Activated T-cell treated with anti-CD3 and anti-CD28 coated beads, Interleukin-2, amount 50 U/mL, for 24 hours (primary cell): ENCODE measurements at regions not wholly inside any gene's neighbourhood (a gene's known extent, or its start where the extent isn't known, plus 50 kb on each side); places are given as distances from the start of the nearest gene placed in this dataset.
"Not testable (repeated sequence)": the region's sequence is repeated elsewhere in the genome, so short reads cannot be mapped to it uniquely, and the experiment has no call there.

Source experiments
- DNase-seq: peaks from one replicate; pipeline ENCODE4 v3.0.0-alpha.2; 2020
- H3K27ac Mint-ChIP-seq: 2 replicates; pipeline ENCODE4 v1.8.0; 2020; ENCODE audit warnings: mild to moderate bottlenecking, mixed read lengths
- H3K27me3 Mint-ChIP-seq: 2 replicates; pipeline ENCODE4 v1.8.0; 2020; ENCODE audit warnings: mixed read lengths
- H3K36me3 Mint-ChIP-seq: 2 replicates; pipeline ENCODE4 v1.8.0; 2020; ENCODE audit warnings: low read depth, mixed read lengths
- H3K4me1 Mint-ChIP-seq: 2 replicates; pipeline ENCODE4 v1.8.0; 2020; ENCODE audit warnings: low read depth, mixed read lengths
- H3K4me3 Mint-ChIP-seq: 2 replicates; pipeline ENCODE4 v1.8.0; 2020; ENCODE audit warnings: mild to moderate bottlenecking, moderate library complexity, mixed read lengths
- H3K9me3 Mint-ChIP-seq: 2 replicates; pipeline ENCODE4 v1.8.0; 2020; ENCODE audit warnings: mixed read lengths

- DNase-seq: no peak
- no peaks in the 10 kb centered on the region for H3K9me3 Mint-ChIP-seq
Measured at GRCh38 chr9:13446938-13447842, 167.7 kb upstream of the MPDZ start.

DNA sequence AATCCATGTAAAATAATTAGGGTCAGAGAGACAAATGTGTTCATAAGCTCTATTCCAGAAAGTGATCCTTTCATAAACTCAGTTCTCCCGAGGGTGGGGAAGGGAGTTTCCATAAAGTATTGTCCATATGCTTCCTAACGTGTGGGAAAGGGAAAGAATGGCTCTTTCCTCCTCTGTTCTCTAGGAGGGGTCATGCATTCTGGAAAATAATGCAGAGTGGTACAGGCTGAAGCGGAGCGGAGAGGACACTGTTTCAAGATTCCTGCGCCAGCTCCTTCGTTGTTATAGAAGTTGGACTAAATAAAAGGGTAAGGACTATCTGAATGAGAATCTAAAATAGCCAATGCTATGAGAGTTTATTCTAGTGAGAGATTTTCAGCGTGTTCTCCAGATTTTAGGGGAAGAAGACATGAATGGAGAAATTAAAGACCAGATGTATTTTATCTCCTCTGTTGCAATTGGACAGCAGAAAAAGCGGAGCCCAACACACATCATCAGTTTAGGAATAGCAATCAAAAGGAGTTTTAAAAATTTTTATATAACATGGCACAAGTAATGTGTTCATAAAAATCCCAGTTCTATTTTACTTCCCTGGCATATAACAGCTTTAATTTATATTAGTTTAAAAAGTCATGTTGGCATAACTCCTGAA lies 166.9 kb upstream of the MPDZ start:
- Mint-ChIP-seq H3K36me3 (no peaks in the 10 kb centered on the region), H3K4me1 (no peaks in the 10 kb centered on the region), H3K4me3 (no peak overlapping the region), H3K27ac (no peak overlapping the region), H3K9me3 (no peaks in the 10 kb centered on the region), H3K27me3 (no peaks in the 10 kb centered on the region)
- no peak for DNase-seq

More at GRCh38 chr9:13446938-13447842, 167.7 kb upstream of the MPDZ start:
- H3K4me3 Mint-ChIP-seq: no peak overlapping the region
- H3K27ac Mint-ChIP-seq: no peak overlapping the region
- no peaks in the 10 kb centered on the region for H3K4me1 Mint-ChIP-seq
- no peaks in the 10 kb centered on the region for H3K27me3 Mint-ChIP-seq
- H3K36me3 Mint-ChIP-seq: no peaks in the 10 kb centered on the region

- no peaks in the 10 kb centered on the region for H3K27me3 Mint-ChIP-seq
- no peaks in the 10 kb centered on the region for H3K36me3 Mint-ChIP-seq
- H3K9me3 Mint-ChIP-seq: no peaks in the 10 kb centered on the region
- no peak overlapping the region for H3K27ac Mint-ChIP-seq
- no peaks in the 10 kb centered on the region for H3K4me1 Mint-ChIP-seq
- H3K4me3 Mint-ChIP-seq: no peak overlapping the region
- DNase-seq: no peak
Measured at GRCh38 chr9:13445103-13445500, 165.6 kb upstream of the MPDZ start.

GRCh38 chr9:13444245-13445102 lies 165.0 kb upstream of the MPDZ start:
- no peak overlapping the region for H3K4me3 Mint-ChIP-seq
- no peaks in the 10 kb centered on the region for H3K36me3 Mint-ChIP-seq
- H3K27ac Mint-ChIP-seq: no peak overlapping the region
- H3K4me1 Mint-ChIP-seq: no peaks in the 10 kb centered on the region
- no peaks in the 10 kb centered on the region for H3K27me3 Mint-ChIP-seq
- DNase-seq: no peak
- peaks cover 3% of the 10 kb centered on the region for H3K9me3 Mint-ChIP-seq

DNA sequence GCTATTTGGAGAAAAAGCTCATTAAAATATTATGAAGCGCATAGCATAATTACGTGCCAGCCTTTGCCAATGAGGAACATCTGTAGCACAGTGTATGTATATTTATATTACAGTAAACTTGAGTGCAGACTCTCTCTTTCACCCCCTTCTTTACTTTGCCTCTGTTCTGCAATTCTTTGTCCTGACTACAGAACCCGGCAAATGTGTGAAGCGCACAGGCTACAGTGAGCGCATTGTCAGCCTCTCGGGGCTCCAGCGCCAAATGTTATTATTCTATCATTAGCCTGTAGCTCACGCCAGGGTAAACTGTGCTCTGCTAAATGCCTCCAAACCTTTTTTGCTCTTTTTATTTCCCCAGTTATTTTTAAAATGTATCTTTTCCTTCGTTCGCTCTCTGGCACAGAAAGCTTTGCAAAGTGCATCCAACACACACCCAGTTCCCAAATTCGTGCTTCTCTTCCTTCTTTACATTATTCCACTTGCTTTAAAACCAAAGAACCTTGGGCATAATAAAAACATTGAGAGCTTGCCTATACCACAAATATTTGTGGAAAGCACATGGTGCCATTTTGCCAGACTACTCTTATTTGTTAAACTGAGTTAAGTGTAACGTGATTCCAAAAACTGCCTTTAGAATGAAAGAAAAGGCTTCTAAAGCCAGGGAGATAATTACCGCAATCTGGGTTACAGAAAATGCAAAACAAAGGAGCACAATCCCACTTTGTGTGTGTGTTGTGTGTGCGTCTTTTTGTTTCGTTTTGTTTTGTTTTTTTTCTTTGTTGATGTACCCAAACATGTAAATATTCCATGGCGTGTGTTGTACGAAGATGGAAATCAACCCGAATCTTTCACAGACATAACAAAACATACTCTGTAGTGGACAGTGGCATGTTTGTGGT lies 164.1 kb upstream of the MPDZ start:
- H3K9me3 Mint-ChIP-seq: peaks cover 3% of the 10 kb centered on the region
- H3K4me1 Mint-ChIP-seq: no peaks in the 10 kb centered on the region
- H3K27ac Mint-ChIP-seq: no peak overlapping the region
- H3K36me3 Mint-ChIP-seq: no peaks in the 10 kb centered on the region
- H3K27me3 Mint-ChIP-seq: no peaks in the 10 kb centered on the region
- DNase-seq: no peak
- H3K4me3 Mint-ChIP-seq: no peak overlapping the region

GRCh38 chr9:13439685-13440476 lies 160.4 kb upstream of the MPDZ start:
- Mint-ChIP-seq H3K36me3 (no peaks in the 10 kb centered on the region), H3K27ac (no peak overlapping the region), H3K4me3 (no peak overlapping the region), H3K4me1 (no peaks in the 10 kb centered on the region), H3K27me3 (no peaks in the 10 kb centered on the region), H3K9me3 (peaks cover 5% of the 10 kb centered on the region)
- DNase-seq: no peak

- H3K9me3 Mint-ChIP-seq: peaks cover 5% of the 10 kb centered on the region
- no peaks in the 10 kb centered on the region for H3K4me1 Mint-ChIP-seq
- H3K36me3 Mint-ChIP-seq: no peaks in the 10 kb centered on the region
- no peak overlapping the region for H3K4me3 Mint-ChIP-seq
- no peak for DNase-seq
- no peaks in the 10 kb centered on the region for H3K27me3 Mint-ChIP-seq
- no peak overlapping the region for H3K27ac Mint-ChIP-seq
Measured at GRCh38 chr9:13437866-13438265, 158.4 kb upstream of the MPDZ start.

DNA sequence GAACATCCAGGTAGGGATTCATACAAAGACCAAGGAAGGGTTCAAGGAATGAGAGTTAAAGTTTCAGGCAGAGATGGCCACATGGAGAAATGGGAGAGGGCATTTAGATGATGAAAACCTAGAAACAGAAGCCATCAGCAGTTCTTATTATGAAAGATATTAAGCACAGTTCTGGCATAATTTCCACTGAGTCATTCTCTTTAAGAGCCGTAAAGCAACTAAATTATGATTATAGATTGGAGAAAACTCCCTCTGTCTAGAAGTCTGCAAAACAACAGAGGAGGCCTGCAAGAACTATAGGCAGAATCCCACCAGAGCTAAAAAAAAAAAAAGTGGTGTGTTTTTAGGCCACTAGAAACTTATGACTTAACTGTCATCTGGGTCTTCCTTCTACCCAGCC lies 157.1 kb upstream of the MPDZ start:
- no peak for DNase-seq
- Mint-ChIP-seq H3K4me3 (no peak overlapping the region), H3K4me1 (no peaks in the 10 kb centered on the region), H3K27ac (no peak overlapping the region), H3K9me3 (peaks cover 5% of the 10 kb centered on the region), H3K36me3 (no peaks in the 10 kb centered on the region), H3K27me3 (no peaks in the 10 kb centered on the region)

DNA sequence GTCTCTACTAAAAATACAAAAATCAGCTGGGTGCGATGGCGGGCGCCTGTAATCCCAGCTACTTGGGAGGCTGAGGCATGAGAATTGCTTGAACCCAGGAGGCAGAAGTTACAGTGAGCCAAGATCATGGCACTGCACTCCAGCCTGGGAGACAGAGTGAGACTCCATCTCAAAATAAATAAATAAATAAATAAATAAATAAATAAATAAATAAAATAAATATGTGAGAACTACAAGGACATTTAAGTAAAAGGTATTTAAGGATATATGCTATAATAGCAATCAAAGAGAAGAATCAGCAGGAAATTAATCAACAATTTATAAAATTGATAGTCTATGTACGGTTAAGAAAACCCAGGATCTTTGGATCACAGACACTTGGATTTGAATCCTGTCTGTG lies 154.0 kb upstream of the MPDZ start:
- H3K4me1 Mint-ChIP-seq, DNase-seq, H3K27me3 Mint-ChIP-seq, H3K36me3 Mint-ChIP-seq, H3K27ac Mint-ChIP-seq, H3K9me3 Mint-ChIP-seq, H3K4me3 Mint-ChIP-seq: not testable (repeated sequence)

- Mint-ChIP-seq H3K4me1 (no peaks in the 10 kb centered on the region), H3K4me3 (no peak overlapping the region), H3K27me3 (no peaks in the 10 kb centered on the region), H3K27ac (no peak overlapping the region), H3K36me3 (no peaks in the 10 kb centered on the region), H3K9me3 (peaks cover 3% of the 10 kb centered on the region)
- DNase-seq: no peak
Measured at GRCh38 chr9:13432904-13433303, 153.4 kb upstream of the MPDZ start.

GRCh38 chr9:13431692-13432091 lies 152.2 kb upstream of the MPDZ start:
- no peak for DNase-seq
- no peaks in the 10 kb centered on the region for H3K4me1 Mint-ChIP-seq
- H3K9me3 Mint-ChIP-seq: peaks cover 3% of the 10 kb centered on the region
- no peak overlapping the region for H3K27ac Mint-ChIP-seq
- H3K27me3 Mint-ChIP-seq: no peaks in the 10 kb centered on the region
- H3K4me3 Mint-ChIP-seq: no peak overlapping the region
- no peaks in the 10 kb centered on the region for H3K36me3 Mint-ChIP-seq

- H3K27me3 Mint-ChIP-seq: no peaks in the 10 kb centered on the region
- H3K4me3 Mint-ChIP-seq: no peak overlapping the region
Measured at GRCh38 chr9:13431222-13431536, 151.7 kb upstream of the MPDZ start.

GRCh38 chr9:13430368-13431221 lies 151.1 kb upstream of the MPDZ start:
- Mint-ChIP-seq H3K27ac (no peak overlapping the region), H3K9me3 (no peaks in the 10 kb centered on the region), H3K27me3 (no peaks in the 10 kb centered on the region)

More at GRCh38 chr9:13431222-13431536, 151.7 kb upstream of the MPDZ start:
- H3K4me1 Mint-ChIP-seq: no peaks in the 10 kb centered on the region
- H3K9me3 Mint-ChIP-seq: peaks cover 3% of the 10 kb centered on the region
- no peaks in the 10 kb centered on the region for H3K36me3 Mint-ChIP-seq
- DNase-seq: no peak
- H3K27ac Mint-ChIP-seq: no peak overlapping the region

More at GRCh38 chr9:13430368-13431221, 151.1 kb upstream of the MPDZ start:
- no peaks in the 10 kb centered on the region for H3K36me3 Mint-ChIP-seq
- no peaks in the 10 kb centered on the region for H3K4me1 Mint-ChIP-seq
- no peak overlapping the region for H3K4me3 Mint-ChIP-seq
- DNase-seq: no peak
